NCI-H345 (cell line): ENCODE measurements at regions not wholly inside any gene's neighbourhood (a gene's known extent, or its start where the extent isn't known, plus 50 kb on each side); places are given as distances from the start of the nearest gene placed in this dataset.

Experiments
- DNase-seq: peaks from one replicate; lab custom pipeline; 2025; lab: John Stamatoyannopoulos, UW

- no peak for DNase-seq
Measured at GRCh38 chr4:24476282-24476681, 108.1 kb downstream of the DHX15 start.

GRCh38 chr4:24475756-24476155 lies 108.6 kb downstream of the DHX15 start:
- DNase-seq: no peak

GRCh38 chr4:24473309-24473721 lies 111.0 kb downstream of the DHX15 start:
- peak; percentile 41 for DNase-seq

- peak; percentile 76 for DNase-seq
Measured at GRCh38 chr4:24472514-24473308, 111.6 kb downstream of the DHX15 start.

- no peak for DNase-seq
Measured at GRCh38 chr4:24472161-24472510, 112.2 kb downstream of the DHX15 start.

GRCh38 chr4:24471486-24472160 lies 112.7 kb downstream of the DHX15 start:
- peak; percentile 7 for DNase-seq

- peak; percentile 38 for DNase-seq
Measured at GRCh38 chr4:24470666-24471485, 113.5 kb downstream of the DHX15 start.

GRCh38 chr4:24468071-24468470 lies 116.3 kb downstream of the DHX15 start:
- no peak for DNase-seq

- DNase-seq: no peak
Measured at GRCh38 chr4:24464566-24464965, 119.8 kb downstream of the DHX15 start.

- DNase-seq: no peak
Measured at GRCh38 chr4:24456431-24456830, 127.9 kb downstream of the DHX15 start.

- DNase-seq: no peak
Measured at GRCh38 chr4:24453951-24454350, 130.4 kb downstream of the DHX15 start.

GRCh38 chr4:24451870-24452269 lies 132.5 kb downstream of the DHX15 start:
- DNase-seq: no peak

GRCh38 chr4:24443200-24443599 lies 141.2 kb downstream of the DHX15 start:
- DNase-seq: no peak

GRCh38 chr4:24440765-24441164 lies 143.6 kb downstream of the DHX15 start:
- no peak for DNase-seq

- DNase-seq: no peak
Measured at GRCh38 chr4:24434241-24434640, 150.1 kb downstream of the DHX15 start.

- DNase-seq: no peak
Measured at GRCh38 chr4:24433515-24434214, 150.7 kb downstream of the DHX15 start.

- DNase-seq: no peak
Measured at GRCh38 chr4:24428850-24429249, 155.5 kb downstream of the DHX15 start.

GRCh38 chr4:24426557-24426956 lies 157.8 kb downstream of the DHX15 start:
- DNase-seq: no peak

GRCh38 chr4:24425863-24426262 lies 158.5 kb downstream of the DHX15 start:
- no peak for DNase-seq

- DNase-seq: no peak
Measured at GRCh38 chr4:24423670-24424069, 160.7 kb downstream of the DHX15 start.

- DNase-seq: no peak
Measured at GRCh38 chr4:24422644-24423043, 161.7 kb downstream of the DHX15 start.
